Keratinocyte (primary cell): ENCODE measurements at regions not wholly inside any gene's neighbourhood (a gene's known extent, or its start where the extent isn't known, plus 50 kb on each side); places are given as distances from the start of the nearest gene placed in this dataset.

Experiments used
- CTCF ChIP-seq, 3 experiments: IDR thresholded peaks in 1 of 3; conservative IDR thresholded peaks in 1 of 3; optimal IDR thresholded peaks in 1 of 3; 2 replicates in 2 of 3; 3 replicates in 1 of 3; pipeline versions ENCODE3 to v1.5.1; 2011; ENCODE audit warnings: low read length in 3 of 3, mild to moderate bottlenecking in 3 of 3, moderate library complexity in 2 of 3, control low read depth in 1 of 3, inconsistent platforms in 1 of 3; ENCODE audit not compliant: insufficient read depth in 2 of 3; ENCODE audit errors: extremely low read depth in 1 of 3
- EZH2 ChIP-seq: IDR thresholded peaks from one replicate; pipeline ENCODE4 v1.6.1; 2012; ENCODE audit warnings: inconsistent platforms, mild to moderate bottlenecking, low read length, moderate library complexity

- no peak for TF ChIP-seq CTCF (optimal IDR thresholded peaks at IDR 0.05 in 1 of 3, IDR thresholded peaks at IDR 0.05 in 1 of 3, conservative IDR thresholded peaks at IDR 0.05 in 1 of 3; ENCODE audit: extremely low read depth in 1 of 3, insufficient read depth in 2 of 3, low read length in 3 of 3)
- TF ChIP-seq EZH2, result no peak
Measured at GRCh38 chr3:72463083-72463482, 385.2 kb downstream of the SHQ1 start.
